ENCODE measurements at regions not wholly inside any gene's neighbourhood (a gene's known extent, or its start where the extent isn't known, plus 50 kb on each side); places are given as distances from the start of the nearest gene placed in this dataset.
A peak's percentile ranks its signal among the peaks of the same experiment; 100 is the strongest.
"Not testable (repeated sequence)": the region's sequence is repeated elsewhere in the genome, so short reads cannot be mapped to it uniquely, and the experiment has no call there.

- DNase-seq, result no peak
These were observed 114.8 kb upstream of the ANO5 start for GRCh38 chr11:22078063-22078462.

DNA sequence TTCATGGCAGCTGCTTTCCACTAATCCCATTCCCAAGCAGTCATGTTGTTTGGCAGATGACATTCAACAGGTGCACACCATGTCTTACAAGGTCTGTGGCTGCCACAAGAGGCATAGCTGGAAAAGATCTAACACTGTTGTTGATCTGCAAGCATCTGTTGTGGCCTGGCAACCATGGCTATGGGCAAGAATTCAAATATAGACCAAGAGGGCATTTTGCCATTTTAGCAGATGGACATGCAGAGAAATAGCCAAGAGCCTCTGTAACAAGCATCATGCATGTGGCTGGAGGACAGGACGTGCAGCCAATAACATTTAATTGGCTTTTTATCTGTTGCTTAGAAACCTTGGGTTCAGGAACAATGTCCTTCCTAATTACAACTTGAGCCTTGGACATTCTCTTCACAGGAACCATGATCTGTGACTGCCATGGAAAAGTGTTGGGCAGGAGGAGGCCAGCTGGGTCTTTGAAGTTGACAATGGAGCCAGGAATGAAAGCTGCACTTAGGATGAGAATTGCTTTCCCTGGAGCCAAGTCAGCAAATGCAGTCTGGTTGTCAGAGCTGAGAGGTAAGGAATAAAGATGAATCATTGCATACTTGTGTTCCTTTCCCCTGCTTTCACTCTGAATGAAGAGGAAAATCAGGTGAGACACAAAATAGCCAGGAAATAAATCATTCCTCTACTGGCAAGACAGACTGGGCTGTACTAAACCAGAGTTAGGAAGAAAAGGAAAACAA is 113.6 kb upstream of the ANO5 start:
- DNase-seq, result no peak

- DNase-seq, result no peak
These were observed 110.7 kb upstream of the ANO5 start for GRCh38 chr11:22082178-22082577.

DNA sequence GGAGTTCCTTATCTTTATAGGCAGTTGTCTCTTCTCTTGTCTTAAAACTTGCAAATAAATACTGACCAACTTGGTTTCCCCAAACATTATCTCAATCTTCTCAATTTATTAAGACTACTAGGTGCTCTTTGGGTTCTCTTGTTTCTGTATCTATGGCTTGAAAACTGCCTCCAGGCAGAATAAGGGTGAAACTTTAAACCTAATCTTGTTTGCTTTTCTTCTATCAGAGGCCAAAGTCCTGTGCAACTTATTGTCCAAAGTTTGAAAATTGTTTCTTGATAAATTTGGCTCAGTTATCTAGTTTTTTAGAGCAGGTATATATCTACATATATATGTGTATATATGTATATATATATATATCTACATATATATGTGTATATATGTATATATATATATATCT is 110.1 kb upstream of the ANO5 start:
- DNase-seq, result no peak

DNA sequence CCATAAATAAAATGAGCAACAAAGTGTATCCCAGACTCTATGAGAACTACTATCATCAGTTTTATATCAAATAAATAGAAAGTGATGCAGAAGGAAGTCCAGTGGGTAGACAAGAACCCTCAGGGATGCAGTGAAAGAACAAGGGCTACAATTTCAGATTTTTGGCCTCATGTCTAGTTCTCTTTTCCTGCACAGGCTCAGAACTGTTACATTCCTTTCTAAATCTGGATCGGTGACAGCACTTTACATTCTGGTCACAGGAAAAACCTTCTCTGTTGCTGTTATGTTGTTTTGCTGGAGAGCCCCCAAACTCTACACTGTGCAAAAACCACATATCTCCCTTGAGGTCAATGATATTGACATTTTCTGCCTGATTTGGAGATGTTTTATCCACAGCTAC is 108.8 kb upstream of the ANO5 start:
- no peak for DNase-seq

- DNase-seq, result no peak
These were observed 108.3 kb upstream of the ANO5 start for GRCh38 chr11:22084564-22084963.

GRCh38 chr11:22089609-22090008 is 103.3 kb upstream of the ANO5 start:
- no peak for DNase-seq

- no peak for DNase-seq
These were observed 86.3 kb upstream of the ANO5 start for GRCh38 chr11:22106566-22106965.

DNA sequence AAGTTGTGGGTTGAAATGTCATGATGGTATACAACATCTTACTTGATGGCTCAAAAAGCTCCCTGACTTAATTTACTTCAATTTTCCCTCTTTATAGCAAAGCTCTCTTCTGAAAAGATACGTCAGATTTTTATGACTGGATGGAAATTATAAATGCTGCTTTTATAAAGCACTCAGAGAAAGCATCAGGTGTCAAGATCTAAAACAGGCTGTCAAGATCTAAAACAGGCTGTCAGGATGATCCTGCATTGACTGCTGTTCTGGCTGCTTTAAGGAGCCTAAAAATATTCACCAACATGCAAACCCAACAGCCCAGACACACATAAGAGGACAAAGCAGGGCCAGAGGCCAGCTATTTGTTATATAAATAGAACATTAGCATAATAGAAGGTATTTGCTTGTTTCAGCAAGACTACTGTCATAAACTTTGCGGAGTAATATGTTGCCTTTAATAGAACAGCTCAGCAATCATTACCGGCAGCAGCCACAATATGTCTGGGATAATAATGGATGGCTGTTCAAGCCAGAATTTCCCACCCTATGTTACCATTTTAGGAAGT is 77.3 kb upstream of the ANO5 start:
- peak; percentile 96 for DNase-seq

GRCh38 chr11:22127981-22128380 is 64.9 kb upstream of the ANO5 start:
- DNase-seq, result not testable (repeated sequence)

- DNase-seq, result peak; percentile 42
These were observed 62.3 kb upstream of the ANO5 start for GRCh38 chr11:22130462-22131053.

GRCh38 chr11:22133776-22134175 is 59.1 kb upstream of the ANO5 start:
- no peak for DNase-seq

DNA sequence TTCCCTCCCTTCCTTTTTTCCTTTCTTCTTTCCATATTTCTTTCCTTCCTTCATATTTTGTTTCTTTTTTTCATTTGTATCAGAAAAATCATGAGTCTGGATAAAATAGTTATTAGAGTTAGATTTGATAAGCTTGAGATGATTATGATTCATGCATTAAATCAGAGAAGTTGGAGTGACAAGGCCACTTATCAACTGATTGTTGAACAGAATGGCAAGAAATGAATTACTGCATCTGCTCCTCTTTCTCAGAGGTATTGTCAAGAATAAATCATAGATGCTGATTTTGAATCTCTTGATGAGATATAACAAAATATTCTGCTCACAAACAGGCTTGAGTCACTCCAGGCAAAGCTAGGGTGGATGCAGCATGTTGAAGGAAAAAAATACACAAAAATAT is 54.6 kb upstream of the ANO5 start:
- DNase-seq, result no peak
